ENCODE measurements at regions not wholly inside any gene's neighbourhood (a gene's known extent, or its start where the extent isn't known, plus 50 kb on each side); places are given as distances from the start of the nearest gene placed in this dataset.

DNA sequence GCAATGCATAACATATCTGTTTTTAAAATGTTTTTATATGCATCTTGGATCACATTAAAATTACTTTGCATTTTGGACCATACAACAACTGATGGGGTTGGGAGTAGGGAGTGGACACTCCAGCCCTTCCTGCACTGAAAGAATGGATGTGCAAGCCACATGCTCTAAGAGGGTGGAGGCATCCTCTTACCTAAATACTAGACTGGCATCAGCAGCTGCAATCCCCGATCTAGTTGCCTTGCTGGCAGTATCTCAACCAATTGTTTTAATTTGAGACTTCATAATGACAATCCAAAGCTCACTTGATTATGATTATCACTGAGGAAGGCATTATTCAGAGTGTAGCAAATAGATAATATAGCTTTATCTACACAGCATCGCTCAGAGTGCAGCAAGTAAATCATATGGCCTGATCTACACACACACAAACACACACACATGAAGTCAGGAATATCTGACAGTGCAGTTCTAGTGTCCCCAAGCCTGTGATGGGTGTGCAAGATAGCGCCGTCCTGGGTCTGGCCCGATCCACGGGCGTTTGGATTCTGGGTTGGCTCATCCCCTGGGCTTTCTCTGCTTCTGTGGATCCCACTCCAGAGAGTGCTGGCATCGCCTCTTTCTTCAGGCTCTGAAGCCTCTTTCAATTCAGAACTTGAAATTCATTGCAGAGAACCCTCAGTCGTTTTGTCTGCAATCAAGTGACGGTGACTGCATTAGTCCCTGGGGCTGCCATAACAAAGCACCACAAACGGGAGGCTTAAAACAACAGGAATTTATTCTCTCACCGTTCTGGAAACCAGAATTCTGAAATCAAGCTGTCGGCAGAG, 181.3 kb downstream of the ETS2 start:
- H2BK12ac ChIP-seq (ENCODE audit: insufficient read length, low read depth, low read length): no peak overlapping the region
- peaks cover 0 to 6% (median 4%) of the 10 kb centered on the region in 3 experiments; a peak in 3 of 7 replicates for H3K36me3 Mint-ChIP-seq (ENCODE audit: insufficient read depth in 1 of 3, low read depth in 3 of 3)
- H3K4ac ChIP-seq (ENCODE audit: low read depth, low read length): no peak overlapping the region
- no peaks in the 10 kb centered on the region for H3K23me2 ChIP-seq (ENCODE audit: insufficient read length, low read depth, low read length, poor library complexity, severe bottlenecking)
- no peak overlapping the region for H2AK5ac ChIP-seq (ENCODE audit: insufficient read length, low read length)
- no peak overlapping the region for H3T11ph ChIP-seq (ENCODE audit: low read length)
- no peak overlapping the region for H3K56ac ChIP-seq (ENCODE audit: insufficient read length, low read depth, low read length)
- no peak overlapping the region for H2BK20ac ChIP-seq (ENCODE audit: low read depth, low read length, poor library complexity, severe bottlenecking)
- no peak overlapping the region for H3K9ac ChIP-seq (ENCODE audit: extremely low read depth, insufficient read length, low read length)
- no peak overlapping the region for H2BK5ac ChIP-seq (ENCODE audit: insufficient read length, low read length)
- no peaks in the 10 kb centered on the region for H3K79me1 ChIP-seq (ENCODE audit: insufficient read depth, low read depth, low read length, poor library complexity, severe bottlenecking)
- no peak overlapping the region for H3K4me3 Mint-ChIP-seq
- DNase-seq: no peak
- H3K9me3 ChIP-seq (ENCODE audit: control insufficient read depth, low read depth, low read length): no peaks in the 10 kb centered on the region
- peak overlapping the region in 2 of 3 experiments; percentile 44 to 87; a peak in 3 of 7 replicates for H3K27ac Mint-ChIP-seq
- H3K4me1 Mint-ChIP-seq: peaks cover 55 to 62% of the 10 kb centered on the region in 2 experiments
- no peaks in the 10 kb centered on the region for H3K27me3 ChIP-seq (ENCODE audit: insufficient read depth, low read length)
- peaks cover 22% of the 10 kb centered on the region; the same call in 1 of the 2 replicates for H3K4me1 ChIP-seq (ENCODE audit: insufficient read depth, low read length)
- H3K27me3 Mint-ChIP-seq (ENCODE audit: low read depth): peaks cover 20% of the 10 kb centered on the region
- no peak overlapping the region for H2BK15ac ChIP-seq (ENCODE audit: low read depth, low read length)
- TF ChIP-seq, protein P1, sequence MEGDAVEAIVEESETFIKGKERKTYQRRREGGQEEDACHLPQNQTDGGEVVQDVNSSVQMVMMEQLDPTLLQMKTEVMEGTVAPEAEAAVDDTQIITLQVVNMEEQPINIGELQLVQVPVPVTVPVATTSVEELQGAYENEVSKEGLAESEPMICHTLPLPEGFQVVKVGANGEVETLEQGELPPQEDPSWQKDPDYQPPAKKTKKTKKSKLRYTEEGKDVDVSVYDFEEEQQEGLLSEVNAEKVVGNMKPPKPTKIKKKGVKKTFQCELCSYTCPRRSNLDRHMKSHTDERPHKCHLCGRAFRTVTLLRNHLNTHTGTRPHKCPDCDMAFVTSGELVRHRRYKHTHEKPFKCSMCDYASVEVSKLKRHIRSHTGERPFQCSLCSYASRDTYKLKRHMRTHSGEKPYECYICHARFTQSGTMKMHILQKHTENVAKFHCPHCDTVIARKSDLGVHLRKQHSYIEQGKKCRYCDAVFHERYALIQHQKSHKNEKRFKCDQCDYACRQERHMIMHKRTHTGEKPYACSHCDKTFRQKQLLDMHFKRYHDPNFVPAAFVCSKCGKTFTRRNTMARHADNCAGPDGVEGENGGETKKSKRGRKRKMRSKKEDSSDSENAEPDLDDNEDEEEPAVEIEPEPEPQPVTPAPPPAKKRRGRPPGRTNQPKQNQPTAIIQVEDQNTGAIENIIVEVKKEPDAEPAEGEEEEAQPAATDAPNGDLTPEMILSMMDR (conservative IDR thresholded peaks at IDR 0.05): no peak
- H2AFZ ChIP-seq (ENCODE audit: low read length): no peak overlapping the region
- H4K91ac ChIP-seq (ENCODE audit: insufficient read length, low read depth, low read length): no peak overlapping the region
- H3K27ac ChIP-seq (ENCODE audit: insufficient read length, low read depth, low read length): no peak overlapping the region
- no peak overlapping the region for H3K23ac ChIP-seq (ENCODE audit: insufficient read length, low read depth, low read length)
- no peak overlapping the region for H4K8ac ChIP-seq (replicated peaks; ENCODE audit: insufficient read length, low read depth, low read length)
- H2BK120ac ChIP-seq (ENCODE audit: low read depth, low read length, poor library complexity, severe bottlenecking): no peak overlapping the region
- no peak overlapping the region for H3K18ac ChIP-seq (ENCODE audit: insufficient read length, low read depth, low read length)
- WGBS (ENCODE audit: extremely low coverage, insufficient read length, low lambda C conversion rate): no CpG with 5 or more reads among the region's 13 CpGs
- peaks cover 6% of the 10 kb centered on the region in 2 experiments; a peak in 2 of 5 replicates for H3K9me3 Mint-ChIP-seq
- H3K4me2 ChIP-seq (ENCODE audit: insufficient read depth, insufficient read length, low read length): no peak overlapping the region
- H4K5ac ChIP-seq (ENCODE audit: insufficient read length, low read depth, low read length): no peak overlapping the region
- no peaks in the 10 kb centered on the region for H3K79me2 ChIP-seq (ENCODE audit: insufficient read depth, low read length)
- no peak overlapping the region for H3K14ac ChIP-seq (ENCODE audit: insufficient read depth, low read length)
- no peaks in the 10 kb centered on the region for H4K20me1 ChIP-seq (ENCODE audit: control insufficient read depth, insufficient read depth, insufficient read length)
